Breast epithelium (tissue), 4 donors: ENCODE measurements at regions not wholly inside any gene's neighbourhood (a gene's known extent, or its start where the extent isn't known, plus 50 kb on each side); places are given as distances from the start of the nearest gene placed in this dataset.
"Not testable (repeated sequence)": the region's sequence is repeated elsewhere in the genome, so short reads cannot be mapped to it uniquely, and the experiment has no call there.

Source experiments
- DNase-seq, 2 donors: peaks; one replicate each; pipeline ENCODE4 v3.0.0-alpha.2; 2019; ENCODE audit warnings: low spot score in 2 of 2
- H3K27ac ChIP-seq, 2 donors: fragments of 200-600 bp; sonication (generic) in 1 of 2; one replicate each; pipeline ENCODE4 v1.5.1; 2016 to 2019; ENCODE audit warnings: mild to moderate bottlenecking in 1 of 2
- H3K27me3 ChIP-seq, 2 donors: fragments of 200-600 bp; sonication (generic) in 1 of 2; one replicate each; pipeline versions ENCODE4 v1.5.1 to v1.6.0; 2017 to 2019; ENCODE audit warnings: control low read depth in 1 of 2, mild to moderate bottlenecking in 1 of 2
- H3K36me3 ChIP-seq: fragments of 200-600 bp; one replicate; pipeline ENCODE4 v1.5.1; 2019
- H3K4me1 ChIP-seq, 2 donors: fragments of 200-600 bp; sonication (generic); one replicate each; pipeline ENCODE4 v1.5.1; 2016 to 2019; ENCODE audit warnings: control low read depth in 1 of 2
- H3K4me3 ChIP-seq, 3 donors: fragments of 200-600 bp; sonication (generic); 1 replicate in 2 of 3; 2 replicates in 1 of 3; pipeline ENCODE4 v1.5.1; 2016 to 2019; ENCODE audit warnings: mild to moderate bottlenecking in 3 of 3, moderate library complexity in 2 of 3
- H3K9me3 ChIP-seq, 2 donors: fragments of 200-600 bp; sonication (generic) in 1 of 2; one replicate each; pipeline ENCODE4 v1.5.1; 2016 to 2019; ENCODE audit warnings: control low read depth in 1 of 2
- POLR2AphosphoS5 ChIP-seq, 3 donors: sonication (generic); formaldehyde crosslinking; IDR thresholded peaks; one replicate each; pipeline ENCODE4 v1.6.1; 2017; ENCODE audit warnings: antibody characterized with exemption in 3 of 3
- intact Hi-C: fragments of 100-400 bp; cut with DNase I; formaldehyde crosslinking; loops from one replicate; pipeline ENCODE4 v1.15.1; 2023; ENCODE audit warnings: low total_unique reads

DNA sequence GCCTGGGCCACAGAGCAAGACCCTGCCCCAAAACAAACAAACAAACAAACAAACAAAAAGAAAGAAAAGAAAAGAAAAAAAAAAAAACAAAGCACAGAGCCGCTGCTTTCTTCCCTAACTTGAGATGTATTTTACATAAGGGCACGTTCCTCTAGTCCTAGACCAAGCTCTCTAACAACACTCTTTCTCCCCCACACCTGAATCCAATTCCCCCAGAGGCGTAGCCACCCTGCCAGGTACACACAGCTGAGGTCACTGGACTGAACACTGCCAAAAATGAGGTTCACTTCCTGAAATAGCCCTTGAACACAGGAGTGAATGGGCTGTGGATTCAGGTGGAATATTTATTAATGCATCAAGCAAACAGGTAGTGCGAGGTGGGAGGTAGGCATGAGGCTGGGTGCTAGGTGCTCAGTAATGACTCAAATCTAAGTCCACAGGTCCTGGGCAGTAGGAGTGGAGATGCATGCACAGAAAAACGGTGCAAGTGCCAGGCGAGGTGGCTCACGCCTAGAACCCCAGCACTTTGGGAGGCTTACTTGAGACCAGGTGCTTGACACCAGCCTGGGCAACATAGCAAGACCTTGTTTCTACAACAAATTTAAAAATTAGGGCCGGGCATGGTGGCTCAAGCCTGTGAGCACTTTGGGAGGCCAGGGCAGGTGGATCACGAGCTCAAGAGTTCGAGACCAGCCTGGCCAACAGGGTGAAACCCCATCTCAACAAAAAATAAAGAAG, 136.6 kb upstream of the C1QTNF3 start:
- H3K27ac ChIP-seq: peak overlapping the region in 1 of 2 donors; percentile 60
- H3K36me3 ChIP-seq, intact Hi-C loops, H3K9me3 ChIP-seq, H3K4me1 ChIP-seq, H3K4me3 ChIP-seq, H3K27me3 ChIP-seq: not testable (repeated sequence)
- peak in 1 of 3 donors; percentile 42 for TF ChIP-seq POLR2AphosphoS5 (IDR thresholded peaks at IDR 0.05)
- peak; percentile 85 to 94 for DNase-seq

DNA sequence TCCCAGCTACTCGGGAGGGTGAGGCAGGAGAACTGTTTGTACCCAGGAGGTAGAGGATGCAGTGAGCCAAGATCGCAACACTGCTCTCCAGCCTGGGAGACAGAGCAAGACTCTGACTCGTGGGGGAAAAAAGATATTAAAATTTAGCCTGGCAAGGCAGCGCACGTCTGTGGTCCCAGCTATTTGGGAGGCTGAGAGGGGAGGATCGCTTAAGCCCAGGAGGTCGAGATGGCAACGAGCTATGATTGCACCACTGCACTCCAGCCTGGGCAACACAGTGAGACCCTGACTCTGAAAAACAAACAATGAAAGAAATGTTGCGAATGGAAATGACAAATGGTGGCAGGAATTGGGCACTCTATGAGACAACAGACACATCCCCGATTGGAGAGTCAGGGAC, 137.2 kb upstream of the C1QTNF3 start:
- H3K36me3 ChIP-seq, H3K4me1 ChIP-seq, H3K4me3 ChIP-seq, H3K27me3 ChIP-seq, intact Hi-C loops, H3K9me3 ChIP-seq, DNase-seq, H3K27ac ChIP-seq: not testable (repeated sequence)

DNA sequence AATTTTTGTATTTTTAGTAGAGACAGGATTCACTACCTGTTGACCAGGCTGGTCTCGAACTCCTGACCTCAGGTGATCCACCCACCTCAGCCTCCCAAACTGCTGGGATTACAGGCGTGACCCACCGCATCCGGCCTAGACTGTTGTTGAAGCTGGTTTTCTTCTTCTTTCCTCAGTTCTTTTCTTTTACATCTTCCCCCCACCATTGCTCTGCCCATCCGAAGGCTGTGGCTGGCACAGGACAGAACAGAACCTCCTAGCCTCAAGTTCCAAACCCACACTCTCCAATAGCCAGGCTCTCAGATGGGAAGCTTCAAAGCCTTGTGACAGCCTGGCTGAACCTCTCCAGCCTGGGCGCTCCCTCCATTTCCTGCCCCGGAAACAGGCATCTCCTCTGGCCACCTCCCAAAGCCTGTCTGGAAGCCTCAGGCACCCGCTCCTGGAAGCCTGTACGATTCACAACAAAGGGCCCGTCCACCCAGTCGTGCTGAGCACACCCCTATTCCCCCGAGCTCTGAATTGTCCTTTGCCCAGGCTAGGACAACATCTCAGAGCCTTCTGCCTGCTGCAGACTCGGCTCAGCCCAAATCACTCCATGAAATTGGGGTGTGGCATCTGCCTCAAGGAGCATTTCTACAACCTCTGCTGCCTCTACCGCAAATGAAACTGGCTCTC, 138.1 kb upstream of the C1QTNF3 start:
- peak overlapping the region in 1 of 2 donors; percentile 8 for H3K27ac ChIP-seq
- intact Hi-C loops, H3K36me3 ChIP-seq, H3K9me3 ChIP-seq, H3K4me3 ChIP-seq, H3K4me1 ChIP-seq, H3K27me3 ChIP-seq: not testable (repeated sequence)
- DNase-seq: peak in 1 of 2 donors; percentile 35

GRCh38 chr5:34185005-34185404, 142.0 kb upstream of the C1QTNF3 start:
- H3K4me3 ChIP-seq, H3K36me3 ChIP-seq, intact Hi-C loops, H3K27me3 ChIP-seq, H3K9me3 ChIP-seq, H3K4me1 ChIP-seq, H3K27ac ChIP-seq, DNase-seq: not testable (repeated sequence)

- H3K4me1 ChIP-seq, H3K4me3 ChIP-seq, intact Hi-C loops, H3K9me3 ChIP-seq, H3K36me3 ChIP-seq, H3K27me3 ChIP-seq, DNase-seq, H3K27ac ChIP-seq: not testable (repeated sequence)
These were observed 142.6 kb upstream of the C1QTNF3 start for GRCh38 chr5:34185572-34185971.

- H3K27ac ChIP-seq, H3K9me3 ChIP-seq, H3K36me3 ChIP-seq, DNase-seq, H3K27me3 ChIP-seq, H3K4me1 ChIP-seq, intact Hi-C loops, H3K4me3 ChIP-seq: not testable (repeated sequence)
These were observed 143.1 kb upstream of the C1QTNF3 start for GRCh38 chr5:34186108-34186507.

GRCh38 chr5:34186865-34187264, 143.9 kb upstream of the C1QTNF3 start:
- H3K36me3 ChIP-seq, intact Hi-C loops, H3K9me3 ChIP-seq, H3K27ac ChIP-seq, H3K27me3 ChIP-seq, H3K4me3 ChIP-seq, H3K4me1 ChIP-seq: not testable (repeated sequence)
- peak in 1 of 2 donors; percentile 29 for DNase-seq

GRCh38 chr5:34187441-34187840, 144.4 kb upstream of the C1QTNF3 start:
- H3K4me3 ChIP-seq, H3K36me3 ChIP-seq, DNase-seq, intact Hi-C loops, H3K27me3 ChIP-seq, H3K9me3 ChIP-seq, H3K27ac ChIP-seq, H3K4me1 ChIP-seq: not testable (repeated sequence)

GRCh38 chr5:34188001-34188822, 145.2 kb upstream of the C1QTNF3 start:
- intact Hi-C loops, H3K27me3 ChIP-seq, H3K4me3 ChIP-seq, H3K27ac ChIP-seq, H3K4me1 ChIP-seq, H3K9me3 ChIP-seq, H3K36me3 ChIP-seq: not testable (repeated sequence)
- peak in 1 of 2 donors; percentile 62 for DNase-seq

DNA sequence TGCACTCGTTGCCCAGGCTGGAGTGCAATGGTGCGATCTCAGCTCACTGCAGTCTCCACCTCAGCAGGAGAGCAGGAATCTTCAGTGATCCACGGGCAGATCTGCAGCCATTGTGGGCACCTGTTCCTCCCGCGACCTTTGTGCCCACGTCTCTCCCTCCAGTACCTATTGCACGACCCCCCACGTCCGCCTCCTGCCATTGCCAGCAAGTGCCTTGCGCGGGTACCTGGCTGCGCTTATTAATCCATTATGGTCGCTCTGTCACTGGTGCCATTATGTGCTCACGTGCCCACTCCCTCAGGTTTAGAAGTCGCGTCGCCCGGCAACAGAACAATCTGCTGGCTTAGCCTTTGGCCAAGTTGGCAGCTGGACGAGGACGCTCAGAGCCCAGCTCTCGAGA, 146.2 kb upstream of the C1QTNF3 start:
- peak in 1 of 2 donors; percentile 56 for DNase-seq
- H3K27me3 ChIP-seq, H3K27ac ChIP-seq, H3K4me3 ChIP-seq, intact Hi-C loops, H3K36me3 ChIP-seq, H3K9me3 ChIP-seq, H3K4me1 ChIP-seq: not testable (repeated sequence)

GRCh38 chr5:34189752-34190411, 146.9 kb upstream of the C1QTNF3 start:
- H3K27me3 ChIP-seq, H3K36me3 ChIP-seq, H3K4me1 ChIP-seq, intact Hi-C loops, H3K9me3 ChIP-seq, H3K27ac ChIP-seq, H3K4me3 ChIP-seq, DNase-seq: not testable (repeated sequence)

GRCh38 chr5:34190466-34190865, 147.5 kb upstream of the C1QTNF3 start:
- H3K9me3 ChIP-seq, intact Hi-C loops, DNase-seq, H3K36me3 ChIP-seq, H3K27ac ChIP-seq, H3K4me3 ChIP-seq, H3K27me3 ChIP-seq, H3K4me1 ChIP-seq: not testable (repeated sequence)
